Keratinocyte (primary cell): ENCODE measurements at regions not wholly inside any gene's neighbourhood (a gene's known extent, or its start where the extent isn't known, plus 50 kb on each side); places are given as distances from the start of the nearest gene placed in this dataset.

ENCODE experiments used
- DNase-seq: peaks from one replicate; pipeline ENCODE4 v3.0.0-alpha.2; 2011; ENCODE audit warnings: low read depth, missing footprints, low spot score
- FAIRE-seq: peaks from 2 replicates; lab custom pipeline; 2011; peaks lifted over from hg19 to GRCh38; lab: Jason Lieb, UNC
- H2AFZ ChIP-seq: 2 replicates; pipeline ENCODE4 v1.6.0; 2012; ENCODE audit warnings: low read length, control low read depth, inconsistent platforms; ENCODE audit not compliant: control insufficient read depth
- H3K27ac ChIP-seq: 2 replicates; pipeline ENCODE4 v1.5.1; 2011; ENCODE audit warnings: low read length; ENCODE audit not compliant: control insufficient read depth, insufficient read depth
- H3K27me3 ChIP-seq: 3 replicates; pipeline ENCODE4 v1.6.0; 2011; ENCODE audit warnings: low read length; ENCODE audit not compliant: control insufficient read depth, insufficient read depth; ENCODE audit errors: extremely low read depth
- H3K36me3 ChIP-seq, 2 experiments: 2 replicates in 1 of 2; 3 replicates in 1 of 2; pipeline ENCODE4 v1.5.1; 2011; ENCODE audit warnings: low read length in 2 of 2, mild to moderate bottlenecking in 1 of 2; ENCODE audit not compliant: control insufficient read depth in 2 of 2, insufficient read depth in 2 of 2; ENCODE audit errors: extremely low read depth in 1 of 2
- H3K4me1 ChIP-seq: 3 replicates; pipeline ENCODE4 v1.5.1; 2011; ENCODE audit warnings: low read length; ENCODE audit not compliant: control insufficient read depth, insufficient read depth; ENCODE audit errors: extremely low read depth
- H3K4me2 ChIP-seq: 3 replicates; pipeline ENCODE4 v1.6.0; 2011; ENCODE audit warnings: low read depth, low read length; ENCODE audit not compliant: control insufficient read depth, insufficient read depth; ENCODE audit errors: extremely low read depth
- H3K4me3 ChIP-seq, 3 experiments: fragments of 200-600 bp in 1 of 3; sonication (generic) in 1 of 3; 2 replicates in 2 of 3; 3 replicates in 1 of 3; pipeline ENCODE4 v1.5.1; 2011 to 2016; ENCODE audit warnings: low read length in 3 of 3, mild to moderate bottlenecking in 3 of 3, control low read depth in 2 of 3, inconsistent platforms in 1 of 3, low read depth in 1 of 3, mixed read lengths in 1 of 3, mixed run types in 1 of 3, moderate library complexity in 1 of 3; ENCODE audit not compliant: control insufficient read depth in 2 of 3, insufficient read depth in 2 of 3; ENCODE audit errors: extremely low read depth in 1 of 3
- H3K79me2 ChIP-seq: 2 replicates; pipeline ENCODE4 v1.6.0; 2012; ENCODE audit warnings: low read length; ENCODE audit not compliant: control insufficient read depth, insufficient read depth
- H3K9ac ChIP-seq: 3 replicates; pipeline ENCODE4 v1.6.0; 2011; ENCODE audit warnings: low read length; ENCODE audit not compliant: control insufficient read depth, insufficient read depth; ENCODE audit errors: extremely low read depth
- H3K9me1 ChIP-seq: 3 replicates; pipeline ENCODE4 v1.6.0; 2011; ENCODE audit warnings: low read length; ENCODE audit not compliant: control insufficient read depth, insufficient read depth; ENCODE audit errors: extremely low read depth
- H3K9me3 ChIP-seq: 2 replicates; pipeline ENCODE4 v1.5.1; 2012; ENCODE audit warnings: low read depth, low read length; ENCODE audit not compliant: control insufficient read depth
- H4K20me1 ChIP-seq: 3 replicates; pipeline ENCODE4 v1.6.0; 2011; ENCODE audit warnings: low read length; ENCODE audit not compliant: control insufficient read depth, insufficient read depth; ENCODE audit errors: extremely low read depth
- CTCF ChIP-seq, 3 experiments: IDR thresholded peaks in 1 of 3; conservative IDR thresholded peaks in 1 of 3; optimal IDR thresholded peaks in 1 of 3; 2 replicates in 2 of 3; 3 replicates in 1 of 3; pipeline versions ENCODE3 to v1.5.1; 2011; ENCODE audit warnings: low read length in 3 of 3, mild to moderate bottlenecking in 3 of 3, moderate library complexity in 2 of 3, control low read depth in 1 of 3, inconsistent platforms in 1 of 3; ENCODE audit not compliant: insufficient read depth in 2 of 3; ENCODE audit errors: extremely low read depth in 1 of 3
- EZH2 ChIP-seq: IDR thresholded peaks from one replicate; pipeline ENCODE4 v1.6.1; 2012; ENCODE audit warnings: inconsistent platforms, mild to moderate bottlenecking, low read length, moderate library complexity
- dilution Hi-C: fragments of 300-500 bp; cut with MboI; formaldehyde crosslinking; loops from one replicate; pipeline ENCODE4 v1.7.0; 2020; ENCODE audit warnings: low sequenced_read_pairs; ENCODE audit not compliant: extremely low pct_ligation_motif_present

GRCh38 chr20:43360016-43360415, 97.7 kb upstream of the SRSF6 start:
- Histone ChIP-seq H3K79me2 (no peaks in the 10 kb centered on the region), H3K27me3 (no peaks in the 10 kb centered on the region), H3K9ac (no peak overlapping the region), H3K36me3 (no peaks in the 10 kb centered on the region), H3K9me3 (no peaks in the 10 kb centered on the region), H3K4me2 (no peak overlapping the region), H4K20me1 (no peaks in the 10 kb centered on the region), H3K4me3 (no peak overlapping the region), H3K27ac (no peak overlapping the region), H3K4me1 (no peaks in the 10 kb centered on the region), H3K9me1 (no peaks in the 10 kb centered on the region), H2AFZ (no peak overlapping the region)
- TF ChIP-seq CTCF (optimal IDR thresholded peaks at IDR 0.05 in 1 of 3, IDR thresholded peaks at IDR 0.05 in 1 of 3, conservative IDR thresholded peaks at IDR 0.05 in 1 of 3; ENCODE audit: extremely low read depth in 1 of 3, insufficient read depth in 2 of 3, low read length in 3 of 3) (no peak), EZH2 (no peak)
- dilution Hi-C loops: no loop called here
- FAIRE-seq: no peak
- DNase-seq: no peak

- dilution Hi-C loops: no loop called here
- Histone ChIP-seq H3K4me2 (no peak overlapping the region), H3K27ac (no peak overlapping the region), H3K27me3 (no peaks in the 10 kb centered on the region), H3K36me3 (no peaks in the 10 kb centered on the region), H2AFZ (no peak overlapping the region), H4K20me1 (no peaks in the 10 kb centered on the region), H3K9me1 (no peaks in the 10 kb centered on the region), H3K9me3 (no peaks in the 10 kb centered on the region), H3K4me3 (no peak overlapping the region), H3K4me1 (no peaks in the 10 kb centered on the region), H3K9ac (no peak overlapping the region), H3K79me2 (no peaks in the 10 kb centered on the region)
- TF ChIP-seq CTCF (optimal IDR thresholded peaks at IDR 0.05 in 1 of 3, IDR thresholded peaks at IDR 0.05 in 1 of 3, conservative IDR thresholded peaks at IDR 0.05 in 1 of 3; ENCODE audit: extremely low read depth in 1 of 3, insufficient read depth in 2 of 3, low read length in 3 of 3) (no peak), EZH2 (no peak)
- DNase-seq (no peak), FAIRE-seq (no peak)
Observed at GRCh38 chr20:43358811-43359210, 98.9 kb upstream of the SRSF6 start.
